Naive thymus-derived CD4-positive, alpha-beta T cell (primary cell): ENCODE measurements at regions not wholly inside any gene's neighbourhood (a gene's known extent, or its start where the extent isn't known, plus 50 kb on each side); places are given as distances from the start of the nearest gene placed in this dataset.

Experiments used
- ATAC-seq: fragments of 150-1000 bp; cut with Tn5 transposase; 2 replicates; pipeline ENCODE4 v1.10.0; 2021; ENCODE audit warnings: mild to moderate bottlenecking, moderate library complexity
- CTCF ChIA-PET: fragments of 350-600 bp; sonication (Branson Sonifier 250); formaldehyde crosslinking; loops from one replicate; lab custom pipeline; 2021; ENCODE audit warnings: antibody characterized with exemption; lab: Charles Lee
- POLR2A ChIA-PET: fragments of 350-600 bp; sonication (Branson Sonifier 250); formaldehyde crosslinking; loops from one replicate; lab custom pipeline; 2021; ENCODE audit warnings: antibody characterized with exemption, inconsistent platforms; lab: Charles Lee
- DNase-seq, 9 donors: peaks; one replicate each; pipeline versions ENCODE4 v3.0.0 to v3.0.0-alpha.2; 2020 to 2022; ENCODE audit warnings: mixed read lengths in 1 of 9
- H3K27ac ChIP-seq: one replicate; pipeline ENCODE4 v1.7.0; 2013; ENCODE audit warnings: mild to moderate bottlenecking, low read depth, low read length, moderate library complexity
- H3K27me3 ChIP-seq, 2 donors: one replicate each; pipeline ENCODE4 v1.7.0; 2013; ENCODE audit warnings: low read length in 2 of 2, mild to moderate bottlenecking in 2 of 2, moderate library complexity in 2 of 2; ENCODE audit not compliant: control insufficient read depth in 2 of 2, insufficient read depth in 2 of 2
- H3K36me3 ChIP-seq, 3 experiments: 1 replicate in 2 of 3; 2 replicates in 1 of 3; pipeline ENCODE4 v1.7.0; 2013; ENCODE audit warnings: low read length in 3 of 3, mild to moderate bottlenecking in 3 of 3, moderate library complexity in 1 of 3; ENCODE audit not compliant: insufficient read depth in 3 of 3, control insufficient read depth in 2 of 3
- H3K4me1 ChIP-seq, 2 donors: one replicate each; pipeline ENCODE4 v1.7.0; 2013; ENCODE audit warnings: low read length in 2 of 2, mild to moderate bottlenecking in 2 of 2, moderate library complexity in 1 of 2; ENCODE audit not compliant: control insufficient read depth in 2 of 2, insufficient read depth in 2 of 2
- H3K4me3 ChIP-seq: 2 replicates; pipeline ENCODE4 v1.7.0; 2013; ENCODE audit warnings: mild to moderate bottlenecking, low read length
- H3K9me3 ChIP-seq, 3 experiments: 1 replicate in 2 of 3; 2 replicates in 1 of 3; pipeline ENCODE4 v1.7.0; 2013; ENCODE audit warnings: low read length in 3 of 3; ENCODE audit not compliant: control insufficient read depth in 2 of 3
- H3K27ac Mint-ChIP-seq, 9 donors: one replicate each; pipeline ENCODE4 v1.8.0; 2020 to 2022; ENCODE audit warnings: mixed read lengths in 9 of 9, mild to moderate bottlenecking in 8 of 9, moderate library complexity in 5 of 9, inconsistent platforms in 2 of 9
- H3K27me3 Mint-ChIP-seq, 5 donors: one replicate each; pipeline ENCODE4 v1.8.0; 2021 to 2022; ENCODE audit warnings: mixed read lengths in 5 of 5, mild to moderate bottlenecking in 1 of 5
- H3K36me3 Mint-ChIP-seq, 5 donors: one replicate each; pipeline ENCODE4 v1.8.0; 2020 to 2022; ENCODE audit warnings: mixed read lengths in 5 of 5, mild to moderate bottlenecking in 3 of 5, inconsistent platforms in 1 of 5
- H3K4me1 Mint-ChIP-seq, 7 donors: one replicate each; pipeline ENCODE4 v1.8.0; 2020 to 2022; ENCODE audit warnings: mixed read lengths in 7 of 7, mild to moderate bottlenecking in 3 of 7, inconsistent platforms in 1 of 7
- H3K4me3 Mint-ChIP-seq, 10 donors: one replicate each; pipeline ENCODE4 v1.8.0; 2020 to 2022; ENCODE audit warnings: mild to moderate bottlenecking in 10 of 10, mixed read lengths in 10 of 10, moderate library complexity in 6 of 10, inconsistent platforms in 2 of 10
- H3K9me3 Mint-ChIP-seq, 11 donors: one replicate each; pipeline ENCODE4 v1.8.0; 2020 to 2022; ENCODE audit warnings: mixed read lengths in 11 of 11, mild to moderate bottlenecking in 4 of 11, inconsistent platforms in 1 of 11, moderate library complexity in 1 of 11
- intact Hi-C, 2 donors: fragments of 100-400 bp; cut with micrococcal nuclease; formaldehyde crosslinking; loops; one replicate each; pipeline ENCODE4 v1.15.1; 2023

- CTCF ChIA-PET = no interaction called here
- no peak for ATAC-seq
- Mint-ChIP-seq H3K4me3 (no peak overlapping the region), H3K9me3 (peaks cover 0 to 22% (median 5%) of the 10 kb centered on the region in 11 donors), H3K36me3 (no peaks in the 10 kb centered on the region), H3K27ac (no peak overlapping the region), H3K27me3 (no peaks in the 10 kb centered on the region), H3K4me1 (no peaks in the 10 kb centered on the region)
- Histone ChIP-seq H3K4me1 (no peaks in the 10 kb centered on the region), H3K27ac (no peak overlapping the region), H3K4me3 (no peak overlapping the region), H3K9me3 (no peaks in the 10 kb centered on the region), H3K36me3 (no peaks in the 10 kb centered on the region), H3K27me3 (no peaks in the 10 kb centered on the region)
- POLR2A ChIA-PET = no interaction called here
- intact Hi-C loops = no loop called here
- no peak for DNase-seq
Measured at GRCh38 chr4:147400721-147401120, 80.2 kb upstream of the EDNRA start.

- DNase-seq = no peak
- H3K4me1 Mint-ChIP-seq = no peaks in the 10 kb centered on the region
Measured at GRCh38 chr4:147401221-147401620, 79.7 kb upstream of the EDNRA start.

GRCh38 chr4:147407261-147408045 is 73.4 kb upstream of the EDNRA start:
- ATAC-seq (no peak), DNase-seq (no peak)
- Histone ChIP-seq H3K4me1 (no peaks in the 10 kb centered on the region), H3K36me3 (no peaks in the 10 kb centered on the region), H3K27me3 (no peaks in the 10 kb centered on the region), H3K4me3 (no peak overlapping the region), H3K9me3 (no peaks in the 10 kb centered on the region), H3K27ac (no peak overlapping the region)
- intact Hi-C loops = no loop called here
- H3K9me3 Mint-ChIP-seq = peaks cover 1 to 28% (median 10%) of the 10 kb centered on the region in 11 donors
- ChIA-PET POLR2A (no interaction called here), CTCF (no interaction called here)
- peaks cover 0 to 3% (median 0%) of the 10 kb centered on the region in 7 donors for H3K4me1 Mint-ChIP-seq
- H3K4me3 Mint-ChIP-seq = no peak overlapping the region
- peaks cover 0 to 5% (median 0%) of the 10 kb centered on the region in 5 donors for H3K27me3 Mint-ChIP-seq
- H3K36me3 Mint-ChIP-seq = peaks cover 0 to 4% (median 0%) of the 10 kb centered on the region in 5 donors
- H3K27ac Mint-ChIP-seq = no peak overlapping the region

More at GRCh38 chr4:147401221-147401620, 79.7 kb upstream of the EDNRA start:
- POLR2A ChIA-PET = no interaction called here
- no peaks in the 10 kb centered on the region for H3K9me3 ChIP-seq
- no peak overlapping the region for H3K4me3 ChIP-seq
- intact Hi-C loops = no loop called here
- no peaks in the 10 kb centered on the region for H3K36me3 ChIP-seq
- H3K27me3 ChIP-seq = no peaks in the 10 kb centered on the region
- peaks cover 0 to 2% (median 0%) of the 10 kb centered on the region in 5 donors for H3K36me3 Mint-ChIP-seq
- CTCF ChIA-PET = no interaction called here
- no peaks in the 10 kb centered on the region for H3K4me1 ChIP-seq
- H3K9me3 Mint-ChIP-seq = peaks cover 0 to 26% (median 6%) of the 10 kb centered on the region in 11 donors
- no peaks in the 10 kb centered on the region for H3K27me3 Mint-ChIP-seq
- H3K27ac ChIP-seq = no peak overlapping the region
- H3K27ac Mint-ChIP-seq = no peak overlapping the region
- no peak for ATAC-seq
- H3K4me3 Mint-ChIP-seq = no peak overlapping the region

GRCh38 chr4:147408189-147408588 is 72.7 kb upstream of the EDNRA start:
- Mint-ChIP-seq H3K27me3 (peaks cover 0 to 5% (median 0%) of the 10 kb centered on the region in 5 donors), H3K9me3 (peaks cover 1 to 28% (median 10%) of the 10 kb centered on the region in 11 donors), H3K4me1 (peaks cover 0 to 3% (median 0%) of the 10 kb centered on the region in 7 donors), H3K27ac (no peak overlapping the region), H3K4me3 (no peak overlapping the region), H3K36me3 (peaks cover 0 to 4% (median 0%) of the 10 kb centered on the region in 5 donors)
- H3K36me3 ChIP-seq = no peaks in the 10 kb centered on the region
- H3K4me3 ChIP-seq = no peak overlapping the region
- CTCF ChIA-PET = no interaction called here
- DNase-seq (no peak), ATAC-seq (no peak)
- no peaks in the 10 kb centered on the region for H3K4me1 ChIP-seq
- H3K27me3 ChIP-seq = no peaks in the 10 kb centered on the region
- intact Hi-C loops = no loop called here
- no peaks in the 10 kb centered on the region for H3K9me3 ChIP-seq
- no peak overlapping the region for H3K27ac ChIP-seq
- POLR2A ChIA-PET = no interaction called here

GRCh38 chr4:147409350-147409749 is 71.5 kb upstream of the EDNRA start:
- peaks cover 0 to 4% (median 0%) of the 10 kb centered on the region in 5 donors for H3K36me3 Mint-ChIP-seq
- CTCF ChIA-PET = no interaction called here
- peaks cover 0 to 3% (median 0%) of the 10 kb centered on the region in 7 donors for H3K4me1 Mint-ChIP-seq
- no peaks in the 10 kb centered on the region for H3K36me3 ChIP-seq
- H3K27me3 ChIP-seq = no peaks in the 10 kb centered on the region
- no peak overlapping the region for H3K27ac ChIP-seq
- H3K9me3 Mint-ChIP-seq = peaks cover 2 to 21% (median 5%) of the 10 kb centered on the region in 11 donors
- POLR2A ChIA-PET = no interaction called here
- no peak overlapping the region for H3K4me3 ChIP-seq
- no peak overlapping the region for H3K27ac Mint-ChIP-seq
- no peaks in the 10 kb centered on the region for H3K9me3 ChIP-seq
- H3K4me1 ChIP-seq = no peaks in the 10 kb centered on the region
- ATAC-seq (no peak), DNase-seq (no peak)
- peaks cover 0 to 5% (median 0%) of the 10 kb centered on the region in 5 donors for H3K27me3 Mint-ChIP-seq
- no peak overlapping the region for H3K4me3 Mint-ChIP-seq
- intact Hi-C loops = no loop called here

- intact Hi-C loops = no loop called here
- POLR2A ChIA-PET = no interaction called here
Measured at GRCh38 chr4:147418226-147418625, 62.7 kb upstream of the EDNRA start.

GRCh38 chr4:147421456-147421855 is 59.4 kb upstream of the EDNRA start:
- Mint-ChIP-seq H3K9me3 (peaks cover 0 to 11% (median 2%) of the 10 kb centered on the region in 11 donors), H3K4me3 (no peak overlapping the region), H3K27me3 (peaks cover 0 to 4% (median 0%) of the 10 kb centered on the region in 5 donors), H3K4me1 (no peaks in the 10 kb centered on the region), H3K36me3 (no peaks in the 10 kb centered on the region), H3K27ac (no peak overlapping the region)
- CTCF ChIA-PET = no interaction called here
- no peaks in the 10 kb centered on the region for H3K4me1 ChIP-seq
- POLR2A ChIA-PET = no interaction called here
- no peak overlapping the region for H3K27ac ChIP-seq
- no peaks in the 10 kb centered on the region for H3K27me3 ChIP-seq
- no peak overlapping the region for H3K4me3 ChIP-seq
- no peaks in the 10 kb centered on the region for H3K36me3 ChIP-seq
- intact Hi-C loops = no loop called here
- no peaks in the 10 kb centered on the region for H3K9me3 ChIP-seq
- DNase-seq (no peak), ATAC-seq (no peak)

More at GRCh38 chr4:147418226-147418625, 62.7 kb upstream of the EDNRA start:
- Histone ChIP-seq H3K36me3 (no peaks in the 10 kb centered on the region), H3K27me3 (no peaks in the 10 kb centered on the region), H3K27ac (no peak overlapping the region), H3K4me1 (no peaks in the 10 kb centered on the region), H3K9me3 (no peaks in the 10 kb centered on the region), H3K4me3 (no peak overlapping the region)
- ATAC-seq (no peak), DNase-seq (no peak)
- H3K27me3 Mint-ChIP-seq = peaks cover 0 to 8% (median 4%) of the 10 kb centered on the region in 5 donors
- CTCF ChIA-PET = no interaction called here
- H3K9me3 Mint-ChIP-seq = peaks cover 2 to 15% (median 6%) of the 10 kb centered on the region in 11 donors
- no peak overlapping the region for H3K4me3 Mint-ChIP-seq
- H3K4me1 Mint-ChIP-seq = peaks cover 0 to 2% (median 0%) of the 10 kb centered on the region in 7 donors
- no peaks in the 10 kb centered on the region for H3K36me3 Mint-ChIP-seq
- H3K27ac Mint-ChIP-seq = no peak overlapping the region
